Inferior parietal cortex (tissue), 1 donor: ENCODE measurements at regions not wholly inside any gene's neighbourhood (a gene's known extent, or its start where the extent isn't known, plus 50 kb on each side); places are given as distances from the start of the nearest gene placed in this dataset.

ENCODE experiments used
- DNase-seq: peaks from one replicate; pipeline ENCODE4 v3.0.0-alpha.2; 2016; ENCODE audit errors: extremely low spot score

- DNase-seq, result no peak
These were observed 226.7 kb upstream of the MYOCD start for GRCh38 chr17:12438813-12439586.

DNA sequence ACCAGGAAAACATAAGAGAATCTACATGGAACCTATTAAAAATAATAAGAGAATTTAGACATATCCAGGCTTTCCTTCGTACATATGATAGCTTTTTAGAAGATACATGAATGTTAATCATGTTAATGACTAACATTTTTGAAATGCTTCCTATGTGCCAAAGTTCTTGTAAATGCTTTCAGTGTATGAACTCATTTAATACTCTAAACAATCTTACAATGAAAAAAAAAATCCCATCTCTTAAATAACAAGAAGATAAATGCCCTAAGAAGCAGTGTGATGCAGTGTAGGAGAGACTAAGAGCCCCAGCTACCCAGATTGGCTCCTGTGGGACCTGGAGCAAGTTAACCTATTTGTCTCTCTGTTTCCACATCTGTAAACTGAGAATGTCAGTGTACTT lies 220.4 kb upstream of the MYOCD start:
- no peak for DNase-seq

DNA sequence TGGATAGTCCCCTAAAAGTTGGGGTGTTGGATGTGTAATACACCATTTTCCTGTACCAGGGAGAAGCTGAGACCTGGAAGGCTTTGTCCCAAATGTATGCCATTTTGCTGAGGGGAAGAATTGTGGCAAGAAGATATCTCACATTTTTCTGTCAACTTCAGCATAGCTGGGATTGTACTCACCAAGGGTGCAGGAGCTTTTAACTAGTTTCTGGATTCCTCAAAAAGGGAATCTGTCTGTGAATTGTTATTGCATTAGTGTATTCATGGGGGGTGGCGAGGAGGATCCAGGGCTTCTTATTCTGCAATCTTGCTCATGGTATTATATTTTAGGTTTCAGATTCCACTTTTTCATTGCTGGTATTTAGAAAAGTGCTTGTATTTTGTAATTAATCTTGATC lies 208.2 kb upstream of the MYOCD start:
- DNase-seq, result no peak

DNA sequence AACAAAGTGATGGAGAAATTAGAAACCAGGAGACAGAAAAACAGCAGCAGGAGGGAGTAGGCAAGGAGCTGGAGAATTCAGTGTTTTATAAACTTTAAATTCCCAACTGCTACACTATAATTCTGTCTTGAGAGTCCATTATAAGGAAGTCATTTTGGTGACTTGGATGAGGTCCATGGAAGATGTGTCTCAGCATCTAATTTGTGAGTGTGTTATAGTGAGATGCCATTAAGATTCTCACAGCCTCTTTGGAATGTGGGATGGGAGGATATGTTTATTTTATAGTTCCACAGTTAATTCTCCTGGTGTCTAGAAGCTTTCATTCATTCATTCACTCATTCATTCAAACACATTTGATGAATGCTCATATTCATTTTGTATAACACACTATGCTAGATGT lies 206.0 kb upstream of the MYOCD start:
- DNase-seq, result no peak

DNA sequence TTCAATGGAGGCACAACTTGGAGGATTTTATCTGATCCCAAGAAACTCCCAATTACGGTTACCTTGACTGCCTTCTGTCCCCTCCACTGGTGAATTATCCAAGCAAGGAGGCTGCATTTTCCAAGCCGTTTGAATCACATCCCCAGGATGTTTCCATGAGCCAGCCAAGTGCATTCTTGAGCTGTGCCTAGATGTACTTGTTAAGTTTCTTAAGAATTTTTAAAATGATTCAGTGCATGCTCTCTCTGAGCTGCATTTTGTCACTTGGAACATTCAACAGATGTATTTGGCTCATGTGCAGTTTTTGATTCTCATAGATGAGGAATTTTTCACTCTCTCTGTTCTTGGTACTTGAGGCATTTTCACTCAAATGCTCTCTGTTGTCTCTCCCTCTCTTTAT lies 202.6 kb upstream of the MYOCD start:
- DNase-seq, result peak; percentile 27

DNA sequence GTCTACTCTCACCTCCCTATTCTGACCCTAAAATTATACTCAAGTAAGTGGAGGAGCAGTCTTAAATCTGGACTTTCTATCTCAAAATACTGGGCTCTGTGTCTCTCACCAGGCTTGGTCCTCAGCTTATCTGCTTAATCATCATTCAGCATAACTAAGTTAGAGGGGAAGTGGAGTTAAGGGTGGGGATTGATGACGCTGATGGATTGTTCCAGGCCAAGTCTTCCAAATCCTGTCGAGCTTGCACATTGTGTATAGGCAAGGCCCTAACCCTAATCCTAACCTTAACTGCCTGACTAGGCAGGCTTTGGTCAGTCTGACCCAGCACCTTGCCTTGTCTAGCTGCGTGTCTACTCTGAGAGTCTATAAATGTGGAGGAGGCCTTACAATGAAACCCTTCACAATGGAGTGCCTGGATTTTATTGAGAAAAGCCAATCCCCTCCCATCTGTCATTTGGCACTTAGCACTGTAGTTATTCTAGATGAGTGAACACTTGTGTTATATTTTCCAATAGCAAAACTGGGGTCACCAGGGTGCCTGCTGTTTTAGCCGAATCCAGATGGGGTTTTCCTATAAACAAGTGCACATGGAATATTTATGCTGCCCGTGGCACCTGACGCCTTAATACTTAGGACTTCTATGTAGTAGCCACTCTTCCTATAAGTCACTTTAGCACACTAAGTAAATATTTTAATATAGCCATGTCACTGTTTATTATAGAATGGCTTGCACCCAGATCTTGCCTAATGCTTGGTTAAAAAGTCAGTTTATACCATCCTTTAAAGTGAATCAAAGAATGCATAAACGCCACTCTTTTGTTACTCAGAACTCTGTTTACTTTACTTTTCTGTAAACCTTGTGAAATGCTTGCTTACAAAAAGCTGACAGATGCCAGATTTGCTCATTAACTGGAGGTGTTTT lies 193.2 kb upstream of the MYOCD start:
- no peak for DNase-seq

DNA sequence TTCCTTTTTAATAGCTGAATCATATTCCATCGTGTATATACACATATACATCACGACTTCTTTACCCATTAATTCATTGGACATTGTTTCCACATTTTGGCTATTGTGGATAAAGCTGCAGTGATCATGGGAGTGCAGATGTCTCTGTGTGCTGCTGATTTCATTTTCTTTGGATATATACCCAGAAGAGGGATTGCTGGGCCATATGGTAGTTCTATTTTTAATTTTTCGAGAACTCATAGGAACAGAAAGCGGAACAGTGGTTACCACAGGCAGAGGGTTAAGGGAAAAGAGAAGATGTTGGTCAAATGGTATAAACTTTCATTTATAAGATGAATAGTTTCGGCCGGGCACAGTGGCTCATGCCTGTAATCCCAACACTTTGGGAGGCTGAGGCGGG lies 187.4 kb upstream of the MYOCD start:
- DNase-seq, result no peak

DNA sequence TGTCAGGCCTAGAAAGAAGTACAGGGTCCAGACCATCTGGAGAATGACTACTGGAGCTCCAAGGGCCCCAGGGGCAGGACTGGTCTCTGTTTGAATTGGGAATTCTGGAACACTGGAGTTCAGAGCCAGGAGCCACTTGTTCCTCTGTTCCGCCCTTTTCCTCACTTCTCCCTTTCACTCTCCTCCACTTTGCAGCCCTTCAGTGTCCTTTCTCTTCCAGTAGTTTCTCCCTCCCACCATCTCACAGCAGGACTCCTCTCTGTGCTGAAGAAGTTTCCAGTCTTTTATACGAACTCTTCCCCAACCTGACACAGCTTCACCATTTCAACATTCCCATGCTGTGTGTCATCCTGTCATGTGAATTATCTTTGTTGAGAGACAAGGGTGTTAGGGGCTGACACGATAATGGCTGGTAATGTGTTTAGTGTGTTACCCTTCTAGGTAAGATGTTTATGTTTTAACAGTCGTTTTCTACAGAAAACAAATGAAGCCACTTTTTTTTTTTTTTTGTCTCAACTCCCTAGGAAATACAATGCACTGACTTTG lies 180.3 kb upstream of the MYOCD start:
- no peak for DNase-seq

- no peak for DNase-seq
These were observed 176.4 kb upstream of the MYOCD start for GRCh38 chr17:12489325-12489724.

DNA sequence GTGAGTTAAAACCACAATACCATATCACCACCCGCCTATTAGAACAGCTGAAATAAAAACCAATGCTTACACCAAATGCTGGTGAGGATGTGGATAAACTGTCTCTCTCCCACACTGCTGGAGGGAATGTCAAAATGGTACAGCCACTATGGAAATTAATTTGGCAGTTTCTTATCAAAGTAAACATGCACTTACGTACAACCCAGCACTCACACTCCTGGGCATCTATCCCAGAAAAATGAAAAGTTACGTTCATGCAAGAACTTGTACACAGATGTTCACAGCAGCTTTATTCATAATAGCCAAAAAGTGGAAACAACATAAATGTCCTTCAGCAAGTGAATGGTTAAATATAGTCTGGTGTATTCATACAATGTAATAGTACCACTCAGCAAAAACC lies 173.2 kb upstream of the MYOCD start:
- no peak for DNase-seq

DNA sequence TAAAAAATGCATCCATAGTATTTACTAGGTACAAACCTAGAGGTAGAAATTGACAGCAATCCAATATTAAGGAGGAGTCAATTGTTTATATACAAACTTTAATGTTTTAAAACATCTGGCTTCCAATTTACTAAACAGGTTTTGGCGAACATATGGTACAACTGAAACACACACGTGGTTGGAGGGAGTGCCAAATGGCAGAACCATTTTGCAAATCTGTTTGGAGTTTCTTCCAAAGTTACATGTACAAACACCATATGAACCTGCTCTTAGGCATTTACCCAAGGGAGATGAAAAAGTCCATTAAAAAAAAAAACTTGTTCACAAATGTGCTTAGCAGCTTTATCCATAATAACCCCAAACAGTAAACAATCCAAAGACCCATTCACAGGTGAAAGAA lies 159.8 kb upstream of the MYOCD start:
- no peak for DNase-seq

- DNase-seq, result no peak
These were observed 158.6 kb upstream of the MYOCD start for GRCh38 chr17:12507026-12507595.

DNA sequence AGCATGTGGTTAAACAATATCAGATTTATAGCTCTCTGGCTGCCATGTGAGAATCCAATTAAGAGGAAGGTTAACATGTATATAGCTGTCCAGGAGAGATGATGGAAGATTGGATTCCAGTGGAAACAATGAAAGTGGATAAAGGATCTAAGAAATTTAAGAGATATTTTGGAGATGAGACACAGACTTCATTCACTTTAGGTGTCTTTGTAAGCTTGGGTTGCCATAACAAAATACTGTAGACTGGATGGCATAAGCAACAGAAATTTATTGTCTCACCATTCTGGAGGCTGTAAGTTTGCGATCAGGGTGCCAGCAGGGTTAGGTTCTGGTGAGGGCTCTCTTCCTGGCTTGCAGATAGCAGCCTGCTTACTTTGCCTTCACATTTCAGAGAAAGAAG lies 155.9 kb upstream of the MYOCD start:
- DNase-seq, result no peak

DNA sequence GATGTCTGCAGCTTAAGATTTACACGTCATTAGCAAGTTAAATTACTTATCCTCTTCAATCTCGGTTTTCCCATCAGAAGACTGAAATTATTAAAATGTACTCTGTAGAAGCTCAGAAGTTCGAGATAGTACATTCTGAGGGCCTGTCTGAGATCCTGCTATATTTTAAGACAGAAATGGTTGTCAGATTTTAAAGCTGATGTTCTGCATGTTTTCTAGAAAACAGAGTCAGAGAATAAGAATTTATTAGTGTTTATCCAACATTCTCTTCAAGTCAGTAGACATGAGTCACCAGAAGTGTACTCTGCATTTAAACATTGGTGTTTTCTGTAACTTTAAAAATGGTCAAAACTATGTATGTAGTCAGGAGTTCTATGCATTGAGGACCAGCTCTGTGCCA lies 155.2 kb upstream of the MYOCD start:
- no peak for DNase-seq

- peak; percentile 17 for DNase-seq
These were observed 152.9 kb upstream of the MYOCD start for GRCh38 chr17:12512694-12513355.

DNA sequence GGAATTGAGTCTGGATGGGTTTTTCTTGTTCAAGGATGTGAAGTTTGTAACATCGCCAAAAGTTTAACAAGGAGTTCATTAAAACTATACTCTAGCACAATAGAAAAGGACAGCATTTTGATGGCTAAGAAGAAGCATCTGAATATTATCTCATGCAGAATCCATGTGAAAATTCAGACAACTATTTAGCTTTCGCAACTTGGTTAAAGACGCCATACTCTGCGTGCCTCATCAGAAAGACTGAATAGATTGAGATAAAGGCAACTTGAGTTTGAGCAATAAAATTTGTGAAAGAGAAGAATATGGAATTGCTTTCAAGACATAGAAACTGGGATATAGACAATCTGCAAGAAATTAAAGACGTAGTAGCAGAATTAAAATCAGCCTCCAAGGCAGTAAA lies 151.1 kb upstream of the MYOCD start:
- DNase-seq, result no peak

DNA sequence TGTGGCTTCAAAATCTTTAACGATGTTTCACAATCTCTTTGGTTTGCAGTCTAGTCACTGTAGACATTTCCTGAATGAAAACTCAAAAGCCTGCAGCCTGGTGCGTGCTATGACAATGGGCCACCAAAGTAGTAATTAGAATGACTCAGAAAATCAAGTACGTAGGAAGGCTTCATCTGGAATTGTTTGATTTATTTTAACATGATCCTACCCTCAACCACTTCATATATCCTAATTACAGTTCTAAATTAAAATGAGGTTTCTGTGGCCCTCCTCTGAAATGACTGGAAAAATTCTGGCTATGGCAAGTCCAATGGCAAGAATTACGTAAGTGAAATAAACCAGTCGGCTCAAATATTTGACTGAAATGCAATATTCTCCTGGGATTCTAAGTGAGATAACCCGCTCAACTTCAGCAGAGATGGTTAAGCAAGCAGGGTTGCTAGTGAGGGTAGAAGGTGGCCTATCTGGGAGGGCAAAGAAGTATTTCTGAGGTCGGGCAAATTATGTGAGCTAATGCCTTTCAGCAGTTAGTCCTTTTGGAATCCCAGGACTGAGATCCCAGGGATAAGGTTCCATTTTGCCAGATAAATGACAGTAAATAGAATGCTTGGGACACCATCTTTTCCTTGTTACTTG lies 145.6 kb upstream of the MYOCD start:
- no peak for DNase-seq

DNA sequence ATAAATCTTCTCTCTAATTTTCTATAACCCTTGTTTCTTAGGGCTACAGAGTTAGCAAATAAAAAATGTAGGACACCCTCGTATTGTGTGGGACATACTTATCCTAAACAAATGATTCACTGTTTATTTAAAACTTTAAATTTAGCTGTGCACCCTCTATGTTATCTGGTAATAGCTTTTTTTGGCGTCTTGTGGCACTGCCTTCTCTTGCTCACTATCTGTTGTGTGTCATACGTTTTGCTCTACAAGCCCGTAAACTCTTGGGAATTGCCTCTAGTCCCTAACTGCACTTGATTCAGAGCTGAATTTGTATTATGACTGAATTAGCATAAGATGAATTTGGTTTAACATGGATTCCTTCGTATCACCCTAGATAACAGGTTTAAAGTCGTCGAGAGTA lies 144.3 kb upstream of the MYOCD start:
- no peak for DNase-seq

- no peak for DNase-seq
These were observed 143.4 kb upstream of the MYOCD start for GRCh38 chr17:12522336-12522735.

GRCh38 chr17:12522743-12523183 lies 142.9 kb upstream of the MYOCD start:
- no peak for DNase-seq

- no peak for DNase-seq
These were observed 142.4 kb upstream of the MYOCD start for GRCh38 chr17:12523244-12523643.
